Thyroid gland (tissue), 4 donors: ENCODE measurements at regions not wholly inside any gene's neighbourhood (a gene's known extent, or its start where the extent isn't known, plus 50 kb on each side); places are given as distances from the start of the nearest gene placed in this dataset.

ENCODE experiments used
- POLR2A ChIP-seq, 2 donors: fragments of 450-650 bp; IDR thresholded peaks; one replicate each; pipeline ENCODE4 v1.6.1; 2017; ENCODE audit warnings: antibody characterized with exemption in 2 of 2, mild to moderate bottlenecking in 2 of 2, moderate library complexity in 1 of 2
- TF ChIP-seq, protein P1 (sequence below), 6 experiments: fragments of 200-600 bp in 3 of 6; fragments of 450-650 bp in 3 of 6; sonication (generic) in 3 of 6; IDR thresholded peaks; one replicate each; pipeline ENCODE4 v1.5.1; 2016 to 2019; ENCODE audit warnings: antibody characterized with exemption in 6 of 6, mild to moderate bottlenecking in 2 of 6, inconsistent platforms in 1 of 6, moderate library complexity in 1 of 6

GRCh38 chr4:184913356-184914143 is 87.8 kb upstream of the ACSL1 start:
- no peak for TF ChIP-seq POLR2A (IDR thresholded peaks at IDR 0.05)
- TF ChIP-seq, protein P1, sequence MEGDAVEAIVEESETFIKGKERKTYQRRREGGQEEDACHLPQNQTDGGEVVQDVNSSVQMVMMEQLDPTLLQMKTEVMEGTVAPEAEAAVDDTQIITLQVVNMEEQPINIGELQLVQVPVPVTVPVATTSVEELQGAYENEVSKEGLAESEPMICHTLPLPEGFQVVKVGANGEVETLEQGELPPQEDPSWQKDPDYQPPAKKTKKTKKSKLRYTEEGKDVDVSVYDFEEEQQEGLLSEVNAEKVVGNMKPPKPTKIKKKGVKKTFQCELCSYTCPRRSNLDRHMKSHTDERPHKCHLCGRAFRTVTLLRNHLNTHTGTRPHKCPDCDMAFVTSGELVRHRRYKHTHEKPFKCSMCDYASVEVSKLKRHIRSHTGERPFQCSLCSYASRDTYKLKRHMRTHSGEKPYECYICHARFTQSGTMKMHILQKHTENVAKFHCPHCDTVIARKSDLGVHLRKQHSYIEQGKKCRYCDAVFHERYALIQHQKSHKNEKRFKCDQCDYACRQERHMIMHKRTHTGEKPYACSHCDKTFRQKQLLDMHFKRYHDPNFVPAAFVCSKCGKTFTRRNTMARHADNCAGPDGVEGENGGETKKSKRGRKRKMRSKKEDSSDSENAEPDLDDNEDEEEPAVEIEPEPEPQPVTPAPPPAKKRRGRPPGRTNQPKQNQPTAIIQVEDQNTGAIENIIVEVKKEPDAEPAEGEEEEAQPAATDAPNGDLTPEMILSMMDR (IDR thresholded peaks at IDR 0.05): no peak
